DND-41 (cell line): ENCODE measurements at regions not wholly inside any gene's neighbourhood (a gene's known extent, or its start where the extent isn't known, plus 50 kb on each side); places are given as distances from the start of the nearest gene placed in this dataset.

Experiments used
- ATAC-seq: fragments of 200-7000 bp; cut with Tn5 transposase; 3 replicates; pipeline ENCODE4 v1.9.1; 2021; ENCODE audit warnings: low read depth; ENCODE audit not compliant: insufficient read depth
- DNase-seq: peaks from one replicate; pipeline ENCODE4 v3.0.0-alpha.2; 2020
- H2AFZ ChIP-seq: 2 replicates; pipeline ENCODE4 v1.6.0; 2012; ENCODE audit warnings: low read depth, low read length
- H3K27ac ChIP-seq: 2 replicates; pipeline ENCODE4 v1.5.1; 2012; ENCODE audit warnings: low read length, inconsistent platforms
- H3K27me3 ChIP-seq: fragments of 200-600 bp; sonication (generic); 2 replicates; pipeline ENCODE4 v1.6.0; 2012; ENCODE audit warnings: low read length, mild to moderate bottlenecking, inconsistent platforms; ENCODE audit not compliant: insufficient read depth, poor library complexity
- H3K36me3 ChIP-seq: 2 replicates; pipeline ENCODE4 v1.5.1; 2012; ENCODE audit warnings: low read length, inconsistent platforms; ENCODE audit not compliant: insufficient read depth
- H3K4me1 ChIP-seq: 2 replicates; pipeline ENCODE4 v1.5.1; 2012; ENCODE audit warnings: mild to moderate bottlenecking, low read length; ENCODE audit not compliant: insufficient read depth
- H3K4me2 ChIP-seq: 2 replicates; pipeline ENCODE4 v1.6.0; 2012; ENCODE audit warnings: mild to moderate bottlenecking, moderate library complexity, low read length, inconsistent platforms; ENCODE audit not compliant: insufficient read depth
- H3K4me3 ChIP-seq, 2 experiments: fragments of 200-600 bp in 1 of 2; shearing (Covaris generic) in 1 of 2; 2 replicates each; pipeline ENCODE4 v1.5.1; 2012 to 2016; ENCODE audit warnings: inconsistent platforms in 2 of 2, low read length in 2 of 2, mild to moderate bottlenecking in 2 of 2, low read depth in 1 of 2, moderate library complexity in 1 of 2
- H3K79me2 ChIP-seq: 2 replicates; pipeline ENCODE4 v1.6.0; 2012; ENCODE audit warnings: low read length, inconsistent platforms; ENCODE audit not compliant: insufficient read depth
- H3K9ac ChIP-seq: 2 replicates; pipeline ENCODE4 v1.6.0; 2012; ENCODE audit warnings: low read depth, mild to moderate bottlenecking, inconsistent platforms, low read length, moderate library complexity
- H3K9me3 ChIP-seq: 2 replicates; pipeline ENCODE4 v1.5.1; 2012; ENCODE audit warnings: low read length, moderate library complexity, mild to moderate bottlenecking, inconsistent platforms; ENCODE audit not compliant: insufficient read depth, severe bottlenecking
- H4K20me1 ChIP-seq: 2 replicates; pipeline ENCODE4 v1.6.0; 2012; ENCODE audit warnings: low read length; ENCODE audit not compliant: insufficient read depth
- EZH2 ChIP-seq: IDR thresholded peaks from 3 replicates; pipeline ENCODE4 v1.6.1; 2012; ENCODE audit warnings: borderline replicate concordance, low read depth, mild to moderate bottlenecking, moderate library complexity, low read length, inconsistent platforms; ENCODE audit not compliant: severe bottlenecking
- TF ChIP-seq, protein P1 (sequence below): IDR thresholded peaks from 2 replicates; pipeline ENCODE4 v1.5.1; 2012; ENCODE audit warnings: borderline replicate concordance, low read length, moderate library complexity, mild to moderate bottlenecking; ENCODE audit not compliant: poor library complexity, severe bottlenecking; ENCODE audit errors: extremely low read depth

GRCh38 chr11:127677660-127678425 lies 677.3 kb upstream of the KIRREL3 start:
- DNase-seq (no peak), ATAC-seq (no peak)
- Histone ChIP-seq H3K36me3 (no peaks in the 10 kb centered on the region), H3K79me2 (no peaks in the 10 kb centered on the region), H3K27ac (no peak overlapping the region), H3K9ac (no peak overlapping the region), H2AFZ (no peak overlapping the region), H3K9me3 (no peaks in the 10 kb centered on the region), H4K20me1 (no peaks in the 10 kb centered on the region), H3K4me2 (no peak overlapping the region), H3K27me3 (no peaks in the 10 kb centered on the region), H3K4me1 (peaks cover 6% of the 10 kb centered on the region; the same call in 1 of the 2 replicates), H3K4me3 (no peak overlapping the region)
- no peak for TF ChIP-seq EZH2

- no peak for TF ChIP-seq EZH2
- TF ChIP-seq, protein P1, sequence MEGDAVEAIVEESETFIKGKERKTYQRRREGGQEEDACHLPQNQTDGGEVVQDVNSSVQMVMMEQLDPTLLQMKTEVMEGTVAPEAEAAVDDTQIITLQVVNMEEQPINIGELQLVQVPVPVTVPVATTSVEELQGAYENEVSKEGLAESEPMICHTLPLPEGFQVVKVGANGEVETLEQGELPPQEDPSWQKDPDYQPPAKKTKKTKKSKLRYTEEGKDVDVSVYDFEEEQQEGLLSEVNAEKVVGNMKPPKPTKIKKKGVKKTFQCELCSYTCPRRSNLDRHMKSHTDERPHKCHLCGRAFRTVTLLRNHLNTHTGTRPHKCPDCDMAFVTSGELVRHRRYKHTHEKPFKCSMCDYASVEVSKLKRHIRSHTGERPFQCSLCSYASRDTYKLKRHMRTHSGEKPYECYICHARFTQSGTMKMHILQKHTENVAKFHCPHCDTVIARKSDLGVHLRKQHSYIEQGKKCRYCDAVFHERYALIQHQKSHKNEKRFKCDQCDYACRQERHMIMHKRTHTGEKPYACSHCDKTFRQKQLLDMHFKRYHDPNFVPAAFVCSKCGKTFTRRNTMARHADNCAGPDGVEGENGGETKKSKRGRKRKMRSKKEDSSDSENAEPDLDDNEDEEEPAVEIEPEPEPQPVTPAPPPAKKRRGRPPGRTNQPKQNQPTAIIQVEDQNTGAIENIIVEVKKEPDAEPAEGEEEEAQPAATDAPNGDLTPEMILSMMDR: no peak
- Histone ChIP-seq H3K79me2 (no peaks in the 10 kb centered on the region), H3K4me3 (no peak overlapping the region), H4K20me1 (no peaks in the 10 kb centered on the region), H3K9ac (no peak overlapping the region), H3K9me3 (no peaks in the 10 kb centered on the region), H3K36me3 (no peaks in the 10 kb centered on the region), H3K27ac (no peak overlapping the region), H3K4me1 (peaks cover 6% of the 10 kb centered on the region; the same call in 1 of the 2 replicates), H3K27me3 (no peaks in the 10 kb centered on the region), H2AFZ (no peak overlapping the region), H3K4me2 (no peak overlapping the region)
- ATAC-seq (no peak), DNase-seq (no peak)
These were observed 675.0 kb upstream of the KIRREL3 start for GRCh38 chr11:127675581-127675980.

GRCh38 chr11:127674754-127675153 lies 674.2 kb upstream of the KIRREL3 start:
- no peak overlapping the region for H3K9ac ChIP-seq
- H4K20me1 ChIP-seq: no peaks in the 10 kb centered on the region
- no peaks in the 10 kb centered on the region for H3K36me3 ChIP-seq
- H3K79me2 ChIP-seq: no peaks in the 10 kb centered on the region
- H3K4me3 ChIP-seq: no peak overlapping the region
- no peak for ATAC-seq
- no peaks in the 10 kb centered on the region for H3K9me3 ChIP-seq
- H2AFZ ChIP-seq: no peak overlapping the region
- H3K27me3 ChIP-seq: no peaks in the 10 kb centered on the region
- H3K4me2 ChIP-seq: no peak overlapping the region
- peaks cover 6% of the 10 kb centered on the region; the same call in 1 of the 2 replicates for H3K4me1 ChIP-seq
- TF ChIP-seq EZH2: no peak
- TF ChIP-seq, protein P1: no peak
- H3K27ac ChIP-seq: no peak overlapping the region
- DNase-seq: no peak

- H3K4me1 ChIP-seq: peaks cover 2% of the 10 kb centered on the region; the same call in 1 of the 2 replicates
- no peak overlapping the region for H3K4me3 ChIP-seq
- DNase-seq (no peak), ATAC-seq (no peak)
- H3K36me3 ChIP-seq: no peaks in the 10 kb centered on the region
- H3K9me3 ChIP-seq: no peaks in the 10 kb centered on the region
- H4K20me1 ChIP-seq: no peaks in the 10 kb centered on the region
- 0 out of 2 replicates have a peak overlapping the region, but pooled peaks have one; percentile 0 for H2AFZ ChIP-seq
- H3K27ac ChIP-seq: no peak overlapping the region
- no peaks in the 10 kb centered on the region for H3K79me2 ChIP-seq
- no peaks in the 10 kb centered on the region for H3K27me3 ChIP-seq
- no peak for TF ChIP-seq EZH2
- TF ChIP-seq, protein P1: no peak
- no peak overlapping the region for H3K9ac ChIP-seq
- no peak overlapping the region for H3K4me2 ChIP-seq
These were observed 670.0 kb upstream of the KIRREL3 start for GRCh38 chr11:127670374-127671119.
